ENCODE measurements at regions not wholly inside any gene's neighbourhood (a gene's known extent, or its start where the extent isn't known, plus 50 kb on each side); places are given as distances from the start of the nearest gene placed in this dataset.

DNA sequence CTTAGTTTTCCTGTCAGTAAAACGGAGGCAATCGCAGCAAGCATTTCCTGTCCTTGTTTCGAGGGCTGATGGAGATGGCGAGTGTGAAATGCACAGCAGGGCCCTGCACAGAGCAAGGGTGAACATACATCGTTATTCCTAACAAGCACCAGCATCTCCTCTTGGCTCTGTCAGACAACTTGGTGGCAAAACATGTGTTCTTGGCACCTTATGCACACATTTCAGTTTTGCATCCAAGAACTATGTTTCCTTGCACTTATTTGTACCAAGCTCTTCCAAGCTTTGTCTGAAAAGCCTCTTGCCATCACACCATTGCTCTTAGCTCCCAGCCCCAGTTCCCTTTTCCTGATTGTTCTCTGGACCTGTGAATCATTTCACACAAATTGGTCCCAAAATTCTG is 132.9 kb upstream of the GRB10 start (continued):
- TF ChIP-seq HMGXB4 (CRISPR knock-in tag; IDR thresholded peaks at IDR 0.05) (no peak), TP53 (CRISPR knock-in tag; IDR thresholded peaks at IDR 0.05) (no peak), JUN (CRISPR knock-in tag; IDR thresholded peaks at IDR 0.05) (no peak), OVOL2 (CRISPR knock-in tag; IDR thresholded peaks at IDR 0.05; ENCODE audit: borderline replicate concordance) (no peak), ATF1 (CRISPR knock-in tag; IDR thresholded peaks at IDR 0.05) (no peak)

DNA sequence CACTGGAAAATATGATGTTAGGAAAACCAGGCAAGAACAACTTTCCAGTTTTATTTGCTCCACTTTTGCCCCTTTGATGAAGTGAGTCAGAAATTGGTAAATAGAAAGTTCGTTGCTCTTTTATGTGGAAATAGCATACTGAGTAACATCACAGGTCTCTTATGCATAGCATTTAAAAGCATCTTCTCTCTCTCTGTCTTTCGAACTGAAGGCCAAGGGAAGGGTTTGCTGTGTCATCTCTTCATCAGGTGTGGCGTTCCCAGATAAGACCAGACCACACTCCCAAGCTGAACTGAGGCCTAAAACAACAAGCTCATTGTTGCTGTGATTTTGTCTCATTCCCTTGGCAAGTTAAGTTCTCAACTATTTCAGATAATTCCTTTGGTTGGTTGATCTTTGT is 131.8 kb upstream of the GRB10 start:
- H3K4me1 Mint-ChIP-seq: peaks cover 13% of the 10 kb centered on the region
- no peak overlapping the region for H3K27ac Mint-ChIP-seq
- ChIA-PET POLR2A (no interaction called here), CTCF (no interaction called here)
- no peak for DNase-seq (ENCODE audit: low spot score)
- no peak for ATAC-seq
- peaks cover 3% of the 10 kb centered on the region for H3K9me3 Mint-ChIP-seq
- no peaks in the 10 kb centered on the region for H3K36me3 Mint-ChIP-seq
- no peaks in the 10 kb centered on the region for H3K27me3 Mint-ChIP-seq (ENCODE audit: low read depth)
- no peak overlapping the region for H3K4me3 Mint-ChIP-seq
- TF ChIP-seq, protein P1, sequence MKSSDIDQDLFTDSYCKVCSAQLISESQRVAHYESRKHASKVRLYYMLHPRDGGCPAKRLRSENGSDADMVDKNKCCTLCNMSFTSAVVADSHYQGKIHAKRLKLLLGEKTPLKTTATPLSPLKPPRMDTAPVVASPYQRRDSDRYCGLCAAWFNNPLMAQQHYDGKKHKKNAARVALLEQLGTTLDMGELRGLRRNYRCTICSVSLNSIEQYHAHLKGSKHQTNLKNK (CRISPR knock-in tag; IDR thresholded peaks at IDR 0.05): no peak
- TF ChIP-seq, protein P2, sequence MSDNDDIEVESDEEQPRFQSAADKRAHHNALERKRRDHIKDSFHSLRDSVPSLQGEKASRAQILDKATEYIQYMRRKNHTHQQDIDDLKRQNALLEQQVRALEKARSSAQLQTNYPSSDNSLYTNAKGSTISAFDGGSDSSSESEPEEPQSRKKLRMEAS (CRISPR knock-in tag; IDR thresholded peaks at IDR 0.05): no peak
- TF ChIP-seq, protein P3, sequence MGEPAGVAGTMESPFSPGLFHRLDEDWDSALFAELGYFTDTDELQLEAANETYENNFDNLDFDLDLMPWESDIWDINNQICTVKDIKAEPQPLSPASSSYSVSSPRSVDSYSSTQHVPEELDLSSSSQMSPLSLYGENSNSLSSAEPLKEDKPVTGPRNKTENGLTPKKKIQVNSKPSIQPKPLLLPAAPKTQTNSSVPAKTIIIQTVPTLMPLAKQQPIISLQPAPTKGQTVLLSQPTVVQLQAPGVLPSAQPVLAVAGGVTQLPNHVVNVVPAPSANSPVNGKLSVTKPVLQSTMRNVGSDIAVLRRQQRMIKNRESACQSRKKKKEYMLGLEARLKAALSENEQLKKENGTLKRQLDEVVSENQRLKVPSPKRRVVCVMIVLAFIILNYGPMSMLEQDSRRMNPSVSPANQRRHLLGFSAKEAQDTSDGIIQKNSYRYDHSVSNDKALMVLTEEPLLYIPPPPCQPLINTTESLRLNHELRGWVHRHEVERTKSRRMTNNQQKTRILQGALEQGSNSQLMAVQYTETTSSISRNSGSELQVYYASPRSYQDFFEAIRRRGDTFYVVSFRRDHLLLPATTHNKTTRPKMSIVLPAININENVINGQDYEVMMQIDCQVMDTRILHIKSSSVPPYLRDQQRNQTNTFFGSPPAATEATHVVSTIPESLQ (CRISPR knock-in tag; IDR thresholded peaks at IDR 0.05): no peak
- TF ChIP-seq E2F5 (CRISPR knock-in tag; IDR thresholded peaks at IDR 0.05): no peak
- no peak for TF ChIP-seq MXD4 (CRISPR knock-in tag; IDR thresholded peaks at IDR 0.05; ENCODE audit: borderline replicate concordance)
- no peak for TF ChIP-seq ZNF423 (CRISPR knock-in tag; IDR thresholded peaks at IDR 0.05)
- TF ChIP-seq ZBTB43 (CRISPR knock-in tag; IDR thresholded peaks at IDR 0.05): no peak
- no peak for TF ChIP-seq ZNF317 (CRISPR knock-in tag; IDR thresholded peaks at IDR 0.05; ENCODE audit: borderline replicate concordance, low read depth)
- no peak for TF ChIP-seq FOXP4 (CRISPR knock-in tag; IDR thresholded peaks at IDR 0.05)
- TF ChIP-seq, protein P4, sequence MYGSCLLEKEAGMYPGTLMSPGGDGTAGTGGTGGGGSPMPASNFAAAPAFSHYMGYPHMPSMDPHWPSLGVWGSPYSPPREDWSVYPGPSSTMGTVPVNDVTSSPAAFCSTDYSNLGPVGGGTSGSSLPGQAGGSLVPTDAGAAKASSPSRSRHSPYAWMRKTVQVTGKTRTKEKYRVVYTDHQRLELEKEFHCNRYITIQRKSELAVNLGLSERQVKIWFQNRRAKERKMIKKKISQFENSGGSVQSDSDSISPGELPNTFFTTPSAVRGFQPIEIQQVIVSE (CRISPR knock-in tag; IDR thresholded peaks at IDR 0.05; ENCODE audit: borderline replicate concordance): no peak
- no peak for TF ChIP-seq NFYB (CRISPR knock-in tag; conservative IDR thresholded peaks at IDR 0.05; ENCODE audit: low read depth)
- no peak for TF ChIP-seq HMGXB4 (CRISPR knock-in tag; IDR thresholded peaks at IDR 0.05)
- TF ChIP-seq, protein P5, sequence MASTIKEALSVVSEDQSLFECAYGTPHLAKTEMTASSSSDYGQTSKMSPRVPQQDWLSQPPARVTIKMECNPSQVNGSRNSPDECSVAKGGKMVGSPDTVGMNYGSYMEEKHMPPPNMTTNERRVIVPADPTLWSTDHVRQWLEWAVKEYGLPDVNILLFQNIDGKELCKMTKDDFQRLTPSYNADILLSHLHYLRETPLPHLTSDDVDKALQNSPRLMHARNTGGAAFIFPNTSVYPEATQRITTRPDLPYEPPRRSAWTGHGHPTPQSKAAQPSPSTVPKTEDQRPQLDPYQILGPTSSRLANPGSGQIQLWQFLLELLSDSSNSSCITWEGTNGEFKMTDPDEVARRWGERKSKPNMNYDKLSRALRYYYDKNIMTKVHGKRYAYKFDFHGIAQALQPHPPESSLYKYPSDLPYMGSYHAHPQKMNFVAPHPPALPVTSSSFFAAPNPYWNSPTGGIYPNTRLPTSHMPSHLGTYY (CRISPR knock-in tag; IDR thresholded peaks at IDR 0.05): no peak
- no peak for TF ChIP-seq ATF2 (CRISPR knock-in tag; IDR thresholded peaks at IDR 0.05; ENCODE audit: borderline replicate concordance, low read depth)
- TF ChIP-seq ZNF121 (CRISPR knock-in tag; IDR thresholded peaks at IDR 0.05): no peak

Data from WTC11 (cell line).